NCI-H1092 (cell line): ENCODE measurements at regions not wholly inside any gene's neighbourhood (a gene's known extent, or its start where the extent isn't known, plus 50 kb on each side); places are given as distances from the start of the nearest gene placed in this dataset.
"Not testable (repeated sequence)": the region's sequence is repeated elsewhere in the genome, so short reads cannot be mapped to it uniquely, and the experiment has no call there.

ENCODE experiments used
- DNase-seq: peaks from one replicate; lab custom pipeline; 2025; lab: John Stamatoyannopoulos, UW

GRCh38 chr5:99061299-99061698 lies 132.5 kb upstream of the CHD1 start:
- DNase-seq, result no peak

DNA sequence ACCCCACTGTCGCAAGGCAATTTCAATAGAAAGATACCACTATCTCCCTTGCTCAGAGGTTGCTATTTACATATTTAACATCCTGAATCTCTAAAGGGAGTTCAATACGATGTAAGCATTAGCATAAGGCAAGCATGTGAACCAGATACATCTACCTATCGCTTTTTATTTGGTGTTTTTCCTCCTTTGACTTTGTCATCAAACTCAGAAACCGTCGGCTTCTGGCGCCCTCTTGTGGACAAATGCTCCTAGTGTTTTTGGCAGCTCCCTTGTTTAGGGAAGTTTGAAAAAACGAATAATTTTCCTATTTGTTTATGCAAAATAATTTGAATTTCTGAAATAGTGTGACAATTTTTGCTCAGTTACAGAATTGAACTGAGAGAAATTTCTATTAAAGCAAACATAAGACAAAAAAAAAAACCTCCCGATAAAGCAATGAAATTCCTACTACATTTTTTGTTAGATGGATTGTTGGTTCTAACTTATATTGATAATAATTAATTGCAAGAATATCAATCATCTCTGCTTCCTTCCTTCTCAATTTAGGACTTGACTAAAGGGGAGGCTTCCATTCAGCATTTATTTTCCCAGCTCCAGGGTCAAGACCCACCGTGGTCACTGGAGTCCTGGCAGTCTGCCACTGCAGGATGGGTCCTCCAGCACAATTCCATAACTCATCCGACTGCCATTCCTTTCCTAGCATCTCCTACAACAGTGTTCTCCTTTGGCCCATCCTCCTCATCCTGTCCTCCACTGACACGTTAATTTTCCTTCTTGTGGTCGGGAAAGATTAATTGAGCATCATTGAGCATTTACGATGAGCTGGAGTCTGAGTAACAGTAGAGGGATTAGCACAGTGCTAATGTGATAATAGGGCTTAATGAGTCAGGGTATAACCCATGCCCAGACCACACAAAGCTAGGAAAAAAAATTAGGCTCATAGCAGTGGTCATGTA lies 131.8 kb upstream of the CHD1 start:
- DNase-seq, result peak; percentile 43

DNA sequence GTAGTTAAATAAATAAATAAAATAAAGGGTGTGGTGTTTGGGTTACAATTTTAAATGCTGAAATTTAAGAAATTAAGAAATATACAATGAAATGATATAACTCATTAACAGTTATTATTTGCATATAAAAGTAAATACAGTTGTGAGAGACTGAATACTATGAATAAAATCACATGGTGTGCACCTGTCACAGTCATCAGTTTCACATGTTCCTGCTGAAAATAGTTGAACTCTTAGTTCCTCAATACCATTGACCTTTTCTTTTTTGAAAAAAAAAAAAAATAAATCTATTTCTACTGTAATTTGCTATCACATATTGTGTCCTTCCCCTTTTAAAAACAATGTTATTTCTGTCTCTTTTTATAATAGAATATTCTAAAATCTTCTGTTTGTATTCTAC lies 130.9 kb upstream of the CHD1 start:
- DNase-seq, result no peak

- DNase-seq, result no peak
Measured at GRCh38 chr5:99058466-99058865, 129.7 kb upstream of the CHD1 start.

DNA sequence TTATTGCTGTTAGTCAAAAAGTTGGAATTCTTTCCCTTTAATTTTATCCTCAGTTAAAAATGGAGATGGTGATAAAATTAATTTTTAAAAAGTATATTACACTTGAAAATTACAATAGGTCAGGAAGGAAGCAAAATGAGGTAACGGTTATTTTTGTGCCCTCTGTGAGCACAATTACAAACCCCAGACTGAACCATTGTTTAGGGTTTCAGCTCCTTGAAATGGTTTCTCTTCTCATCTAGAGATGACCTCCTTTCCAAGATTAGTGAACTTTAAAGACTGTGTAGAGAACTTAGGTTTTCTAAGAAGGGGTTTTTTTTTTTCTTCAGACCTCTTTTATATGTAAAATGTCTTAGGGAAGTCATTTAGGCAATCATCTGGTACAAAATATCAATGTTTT lies 126.2 kb upstream of the CHD1 start:
- no peak for DNase-seq

GRCh38 chr5:99045871-99046270 lies 117.1 kb upstream of the CHD1 start:
- no peak for DNase-seq

DNA sequence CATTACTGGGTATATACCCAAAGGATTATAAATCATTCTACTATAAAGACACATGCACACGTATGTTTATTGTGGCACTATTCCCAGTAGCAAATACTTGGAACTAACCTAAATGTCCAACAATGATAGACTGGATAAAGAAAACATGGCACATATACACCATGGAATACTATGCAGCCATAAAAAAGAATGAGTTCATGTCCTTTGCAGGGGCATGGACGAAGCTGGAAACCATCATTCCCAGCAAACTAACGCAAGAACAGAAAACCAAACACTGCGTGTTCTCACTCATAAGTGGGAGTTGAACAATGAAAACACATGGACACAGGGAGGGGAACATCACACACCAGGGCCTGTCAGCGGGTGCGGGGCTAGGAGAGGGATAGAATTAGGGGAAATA lies 114.5 kb upstream of the CHD1 start:
- DNase-seq, result not testable (repeated sequence)

DNA sequence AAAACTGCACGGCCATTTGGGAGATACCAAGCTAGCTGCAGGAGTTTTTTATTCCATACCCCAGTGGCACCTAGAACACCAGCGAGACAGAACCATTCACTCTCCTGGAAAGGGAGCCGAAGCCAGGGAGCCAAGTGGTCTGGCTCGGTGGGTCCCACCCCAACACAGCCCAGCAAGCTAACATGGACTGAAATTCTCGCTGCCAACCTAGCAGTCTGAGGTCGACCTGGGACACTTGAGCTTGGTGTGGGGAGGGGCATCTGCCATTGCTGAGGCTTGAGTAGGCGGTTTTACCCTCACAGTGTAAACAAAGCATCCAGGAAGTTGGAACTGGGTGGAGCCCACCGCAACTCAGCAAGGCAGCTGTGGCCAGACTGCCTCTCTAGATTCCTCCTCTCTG lies 108.9 kb upstream of the CHD1 start:
- no peak for DNase-seq

DNA sequence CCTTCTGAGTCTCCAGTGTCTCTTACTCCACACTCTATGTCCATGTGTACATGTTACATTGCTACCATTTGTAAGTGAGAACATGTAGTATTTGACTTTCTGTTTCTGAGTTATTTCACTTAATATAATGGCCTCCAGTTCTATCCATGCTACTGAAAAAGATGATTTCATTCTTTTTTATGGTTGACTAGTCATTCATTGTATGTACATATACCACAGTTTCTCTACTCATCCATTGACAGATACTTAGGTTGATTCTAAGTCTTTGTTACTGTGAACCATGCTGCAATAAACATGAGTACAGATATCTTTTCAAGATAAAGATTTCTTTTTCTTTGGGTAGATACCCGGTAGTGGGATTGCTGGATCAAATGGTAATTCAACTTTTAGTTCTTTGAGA lies 107.1 kb upstream of the CHD1 start:
- no peak for DNase-seq

- DNase-seq, result no peak
Measured at GRCh38 chr5:99034336-99034735, 105.5 kb upstream of the CHD1 start.

DNA sequence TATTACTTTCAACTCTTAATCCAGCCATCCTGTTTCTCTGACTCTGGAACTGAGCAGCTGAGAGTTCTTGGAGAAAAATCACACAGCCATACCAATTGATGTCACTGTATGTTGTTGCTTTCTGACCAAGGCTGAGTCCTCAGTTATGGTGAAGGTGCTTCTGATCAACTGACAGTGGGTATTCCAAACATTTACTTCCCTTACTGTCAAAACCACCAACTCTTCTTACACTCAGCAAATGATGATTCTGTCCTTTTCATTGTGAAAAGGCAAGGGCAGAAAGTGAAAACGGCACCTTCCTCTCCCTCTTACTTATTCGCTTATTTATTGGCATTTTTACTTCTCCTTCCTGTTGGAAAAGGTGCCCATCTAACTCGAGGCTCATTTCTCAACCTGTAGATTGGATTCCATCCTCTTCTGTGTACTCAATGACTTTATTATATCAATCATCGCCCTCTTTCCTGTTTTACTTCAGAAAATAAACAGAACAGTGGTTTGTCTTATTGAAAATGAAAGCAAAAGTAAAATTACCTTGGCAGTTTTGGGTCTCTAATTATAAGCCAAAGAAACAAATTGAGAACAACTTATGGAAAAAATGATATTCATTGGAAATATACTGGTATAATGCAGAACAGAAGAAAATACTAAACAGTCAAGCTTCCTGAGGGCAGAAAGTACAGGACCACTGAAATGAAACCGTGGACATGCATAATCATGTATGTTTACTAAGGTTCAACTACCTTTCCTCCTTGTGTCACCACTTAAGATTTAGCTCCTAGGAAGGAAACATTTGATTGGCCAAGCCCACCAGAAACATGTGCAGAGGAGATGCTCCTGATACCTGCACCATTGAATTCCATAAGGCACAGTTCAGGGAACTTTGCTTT lies 104.5 kb upstream of the CHD1 start:
- DNase-seq, result no peak

DNA sequence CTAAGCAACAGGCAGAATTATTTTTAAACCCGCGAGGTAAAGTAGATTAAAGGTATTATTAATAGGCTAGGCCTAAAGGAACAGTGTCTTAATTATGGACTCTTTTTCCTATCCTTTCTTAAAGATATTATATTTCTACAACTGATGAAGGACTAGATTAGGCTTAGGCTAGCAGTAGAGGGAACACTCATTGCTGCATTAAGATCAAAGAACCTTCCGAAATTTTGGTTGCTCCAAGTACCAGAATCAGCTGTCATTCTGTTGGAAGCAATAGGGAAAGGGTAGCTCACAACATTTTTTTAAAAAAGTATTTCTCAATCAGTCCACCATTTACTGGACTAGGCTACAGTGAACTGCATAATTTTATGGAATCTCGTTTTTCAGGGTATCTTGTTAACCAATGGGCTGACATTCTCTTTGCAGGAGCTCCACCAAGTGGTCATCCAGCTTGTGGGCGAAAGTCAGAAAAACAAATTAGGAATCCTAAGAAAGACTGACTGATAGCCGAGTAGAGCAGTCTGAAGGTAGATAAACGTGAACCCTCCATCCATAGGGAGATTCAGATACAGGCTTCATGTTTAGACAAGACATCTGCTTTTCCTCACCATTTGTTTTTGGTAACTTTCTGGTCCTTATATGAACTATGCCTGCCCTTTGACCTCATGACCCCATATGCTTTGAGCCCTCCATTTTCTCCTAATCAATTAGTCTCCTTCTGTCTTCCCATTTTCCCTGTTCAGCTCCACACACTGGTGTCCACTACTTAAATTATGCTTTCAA lies 103.6 kb upstream of the CHD1 start:
- peak; percentile 0 for DNase-seq

DNA sequence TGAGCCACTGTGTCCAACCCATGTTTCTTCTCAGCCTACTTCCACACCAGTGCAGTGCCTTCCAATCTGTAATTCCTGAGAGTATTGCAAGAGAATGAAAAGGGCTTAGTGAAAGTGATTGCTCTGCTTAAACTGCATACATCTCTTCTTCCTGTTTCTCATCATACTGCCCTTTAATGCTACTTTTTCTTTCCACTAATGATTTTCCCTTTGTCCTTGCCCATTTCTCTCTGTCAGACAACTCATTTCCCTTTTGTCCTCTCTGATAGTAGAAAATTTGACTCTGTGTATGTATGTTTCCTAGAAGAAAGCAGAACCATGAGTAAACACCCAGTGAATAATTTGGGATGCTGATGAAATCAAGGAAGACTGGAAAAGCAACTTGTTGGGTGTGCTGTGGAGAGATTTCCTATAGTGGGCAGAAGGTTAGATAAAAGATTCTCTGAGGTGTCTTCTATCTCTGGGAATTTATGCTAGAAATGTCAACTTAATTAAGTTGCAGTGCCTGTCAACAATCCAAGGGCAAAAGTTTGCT lies 102.2 kb upstream of the CHD1 start:
- no peak for DNase-seq

- DNase-seq, result no peak
Measured at GRCh38 chr5:99029172-99029571, 100.4 kb upstream of the CHD1 start.

GRCh38 chr5:99028170-99028569 lies 99.4 kb upstream of the CHD1 start:
- DNase-seq, result not testable (repeated sequence)

- no peak for DNase-seq
Measured at GRCh38 chr5:99025298-99026045, 96.7 kb upstream of the CHD1 start.

GRCh38 chr5:99023330-99023729 lies 94.5 kb upstream of the CHD1 start:
- DNase-seq, result no peak

DNA sequence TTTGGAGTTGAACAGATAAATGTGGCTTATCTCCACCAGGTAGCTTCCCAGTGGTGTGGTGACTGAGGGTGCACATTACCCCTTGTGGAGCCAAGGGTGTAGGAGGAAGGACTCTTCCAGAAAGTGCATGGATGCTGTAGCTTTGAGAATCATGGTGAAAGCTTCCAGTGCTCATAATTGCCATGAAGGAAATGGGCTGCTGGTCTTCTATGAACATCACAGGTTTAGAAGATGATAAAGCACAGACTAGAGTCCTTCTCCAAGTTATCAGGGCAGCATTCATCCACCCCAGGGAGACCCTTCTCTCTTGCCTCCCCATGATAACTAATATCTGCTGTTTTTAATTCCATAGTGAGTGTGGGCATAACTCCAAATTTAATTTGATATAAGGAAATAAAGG lies 93.4 kb upstream of the CHD1 start:
- no peak for DNase-seq

GRCh38 chr5:99020698-99021048 lies 91.9 kb upstream of the CHD1 start:
- no peak for DNase-seq

DNA sequence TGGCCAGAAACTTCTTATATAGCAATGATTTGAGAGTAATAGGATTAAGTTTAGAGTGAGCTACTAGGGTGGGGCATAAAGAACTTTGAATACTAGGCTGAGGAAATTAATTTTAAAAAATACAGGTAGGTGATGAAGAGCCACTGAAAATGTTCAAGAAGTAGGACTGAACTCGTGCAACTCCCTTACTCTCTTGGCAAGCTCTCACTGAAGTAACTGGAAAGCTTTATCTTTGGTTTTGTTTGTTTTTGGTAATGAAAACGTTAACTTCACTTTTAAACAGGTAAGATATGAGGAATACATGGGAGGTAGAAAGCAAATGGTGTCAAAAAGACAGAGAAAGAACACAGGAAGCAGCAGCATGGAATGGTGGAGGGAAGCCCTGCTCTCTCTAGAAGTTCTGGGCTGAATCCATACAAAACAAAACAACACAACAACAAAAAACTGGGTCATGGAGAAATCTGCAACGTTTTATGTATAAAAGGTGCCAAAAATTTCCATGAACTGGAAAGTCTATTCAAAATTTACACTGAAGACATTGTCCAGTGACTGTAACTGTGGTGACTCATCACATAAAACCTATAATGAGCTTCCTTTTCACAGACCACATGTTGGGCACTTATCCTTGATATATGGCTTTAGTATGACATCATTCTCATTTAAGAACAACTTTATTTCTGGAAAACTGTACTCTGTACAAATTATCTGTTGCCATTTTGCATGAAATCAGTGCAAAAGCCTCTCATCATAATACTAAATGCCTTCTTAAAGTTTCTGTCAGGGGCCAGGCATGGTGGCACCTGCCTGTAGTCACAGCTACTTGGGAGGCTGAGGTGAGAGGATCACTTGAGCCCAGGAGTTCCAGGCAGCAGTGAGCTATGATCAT lies 91.2 kb upstream of the CHD1 start:
- no peak for DNase-seq
